GM19043 (cell line): ENCODE measurements at regions not wholly inside any gene's neighbourhood (a gene's known extent, or its start where the extent isn't known, plus 50 kb on each side); places are given as distances from the start of the nearest gene placed in this dataset.
"Not testable (repeated sequence)": the region's sequence is repeated elsewhere in the genome, so short reads cannot be mapped to it uniquely, and the experiment has no call there.

ENCODE experiments used
- ATAC-seq: cut with Tn5 transposase; IDR thresholded peaks from one replicate; pipeline ENCODE4 v1.9.1; 2021; ENCODE audit warnings: low read depth; ENCODE audit not compliant: unreplicated experiment

- no peak for ATAC-seq
These were observed 63.1 kb downstream of the MTNR1B start for GRCh38 chr11:93032580-93032979.

DNA sequence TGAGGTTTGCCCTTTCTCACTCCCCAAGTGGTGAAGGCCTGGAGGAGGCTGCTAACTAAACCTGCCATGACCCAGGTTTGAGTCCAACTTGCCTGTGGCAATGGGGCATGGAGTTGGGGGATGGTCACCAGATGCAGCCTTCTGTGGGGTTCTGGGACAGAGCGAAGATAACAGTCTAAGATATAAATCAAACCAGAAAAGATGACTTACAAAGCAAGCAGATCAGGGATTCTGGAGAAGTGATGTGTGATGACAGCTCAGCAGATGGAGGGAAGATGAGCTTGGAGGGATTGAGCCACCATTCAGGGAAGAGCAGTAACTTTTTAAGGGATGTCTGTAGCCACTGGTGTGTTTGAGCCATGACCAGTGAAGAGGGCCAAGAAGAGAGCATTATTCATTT lies 63.6 kb downstream of the MTNR1B start:
- ATAC-seq = no peak

DNA sequence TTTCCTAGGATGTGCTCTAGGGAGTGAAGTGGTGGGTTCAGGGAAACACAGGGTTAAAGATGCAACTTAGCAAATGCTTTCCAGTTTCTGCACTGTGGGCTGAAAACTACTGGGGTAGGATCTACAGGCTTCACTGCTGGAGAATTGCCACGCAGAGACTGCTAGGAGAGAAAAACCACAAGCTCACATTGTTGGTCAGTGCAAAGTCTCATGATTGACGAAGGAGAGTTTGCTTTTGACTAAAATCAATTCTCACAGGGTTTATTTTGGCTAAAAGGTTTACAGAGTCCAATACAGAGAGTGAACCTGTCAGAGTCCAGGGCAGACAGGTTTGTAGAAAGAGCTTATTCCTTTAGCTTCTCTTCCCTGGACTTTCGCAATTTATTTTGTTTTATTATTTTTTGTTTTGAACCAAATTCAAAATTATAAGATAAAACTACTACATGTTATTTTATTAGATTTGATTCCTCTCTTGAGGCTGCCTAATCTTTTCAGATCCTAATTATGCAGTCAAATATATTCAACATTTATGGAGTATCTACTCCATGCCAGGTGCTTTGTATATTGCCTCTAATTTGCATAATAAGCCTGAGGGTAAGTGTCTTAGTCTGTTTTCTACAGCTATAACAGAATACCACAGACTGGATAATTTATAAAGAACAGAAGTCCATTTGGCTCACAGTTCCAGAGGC lies 64.7 kb downstream of the MTNR1B start:
- no peak for ATAC-seq

- no peak for ATAC-seq
These were observed 65.2 kb downstream of the MTNR1B start for GRCh38 chr11:93034723-93035039.

- no peak for ATAC-seq
These were observed 69.1 kb downstream of the MTNR1B start for GRCh38 chr11:93038521-93038920.

DNA sequence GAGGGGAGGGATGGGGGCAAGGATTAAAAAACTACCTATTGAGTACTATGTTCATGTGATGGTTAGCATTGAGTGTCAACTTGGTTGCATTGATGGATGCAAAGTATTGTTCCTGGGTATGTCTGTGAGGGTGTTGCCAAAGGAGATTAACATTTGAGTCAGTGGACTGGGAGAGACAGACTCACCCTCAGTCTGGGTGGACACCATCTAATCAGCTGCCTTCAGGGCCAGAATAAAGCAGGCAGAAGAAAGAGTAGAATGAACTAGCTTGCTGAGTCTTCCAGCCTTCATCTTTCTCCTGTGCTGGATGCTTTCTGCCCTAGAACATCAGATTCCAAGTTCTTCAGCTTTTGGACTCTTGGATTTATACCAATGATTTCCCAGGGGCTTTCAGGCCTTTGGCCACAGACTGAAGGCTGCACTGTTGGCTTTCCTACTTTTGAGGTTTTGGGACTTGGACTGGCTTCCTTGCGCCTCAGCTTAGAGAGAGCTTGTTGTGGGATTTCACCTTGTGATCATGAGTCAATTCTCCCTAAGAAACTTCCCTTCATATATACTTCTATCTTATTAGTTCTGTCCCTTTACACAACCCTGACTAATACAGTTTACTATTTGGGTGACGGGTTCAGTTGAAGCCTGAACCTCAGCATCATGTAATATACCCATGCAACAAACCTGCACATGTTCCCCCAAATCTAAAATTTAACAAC lies 70.2 kb downstream of the MTNR1B start:
- ATAC-seq = no peak

DNA sequence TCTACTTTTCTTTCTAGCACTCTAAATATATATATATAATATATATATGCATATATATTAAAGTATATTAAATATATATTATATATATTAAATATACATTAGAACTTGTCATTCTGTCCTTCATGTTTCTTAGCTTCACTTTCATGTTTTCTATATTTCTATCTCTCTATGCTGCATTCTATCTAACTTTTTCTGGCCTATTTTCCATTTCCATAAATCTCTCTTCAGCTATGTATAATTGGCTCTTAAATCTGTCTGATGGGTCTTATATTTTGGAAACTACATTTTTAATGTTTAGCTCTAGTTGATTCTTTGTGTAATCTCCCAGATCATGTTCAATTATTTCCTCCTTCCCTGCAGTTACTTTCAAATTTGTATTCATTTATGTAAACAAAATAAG lies 72.2 kb downstream of the MTNR1B start:
- ATAC-seq = no peak

- ATAC-seq = not testable (repeated sequence)
These were observed 73.7 kb downstream of the MTNR1B start for GRCh38 chr11:93043186-93043585.

DNA sequence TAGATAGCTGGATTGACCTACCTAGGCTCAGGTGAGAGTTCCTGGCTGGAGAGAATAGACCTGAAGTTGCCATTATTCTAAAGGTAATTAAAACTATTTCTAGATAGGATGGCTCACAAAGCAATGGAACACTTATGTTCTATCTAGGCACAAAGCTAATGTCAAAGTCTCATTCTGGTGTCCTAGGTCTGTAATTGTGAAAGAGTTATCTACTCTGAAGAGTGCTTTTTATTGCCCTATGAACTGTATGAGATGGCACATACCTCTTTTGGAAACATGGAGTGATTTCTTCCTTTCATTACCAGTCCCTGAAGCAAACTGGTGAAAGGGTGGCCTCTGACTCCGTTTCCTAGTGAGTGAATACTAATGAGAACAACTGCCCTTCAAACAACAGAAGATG lies 80.3 kb downstream of the MTNR1B start:
- ATAC-seq = no peak

DNA sequence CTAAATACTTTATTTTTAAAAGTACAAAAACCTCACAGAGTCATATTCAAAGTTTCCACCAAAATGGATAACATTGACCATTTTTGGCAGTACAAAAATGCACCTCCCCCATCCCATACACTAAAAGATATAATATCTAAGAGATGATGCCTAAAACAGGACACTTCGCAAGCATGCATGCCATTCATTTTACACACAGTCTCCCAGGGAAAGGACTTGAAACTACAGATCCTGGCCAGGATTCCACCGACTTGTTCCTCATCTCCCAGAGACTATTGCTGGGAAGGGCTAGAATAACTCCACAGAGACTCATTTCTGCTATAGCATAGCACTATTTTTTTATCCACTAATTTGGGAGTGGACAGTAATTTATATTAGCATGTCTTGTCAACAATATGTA lies 81.7 kb downstream of the MTNR1B start:
- no peak for ATAC-seq

DNA sequence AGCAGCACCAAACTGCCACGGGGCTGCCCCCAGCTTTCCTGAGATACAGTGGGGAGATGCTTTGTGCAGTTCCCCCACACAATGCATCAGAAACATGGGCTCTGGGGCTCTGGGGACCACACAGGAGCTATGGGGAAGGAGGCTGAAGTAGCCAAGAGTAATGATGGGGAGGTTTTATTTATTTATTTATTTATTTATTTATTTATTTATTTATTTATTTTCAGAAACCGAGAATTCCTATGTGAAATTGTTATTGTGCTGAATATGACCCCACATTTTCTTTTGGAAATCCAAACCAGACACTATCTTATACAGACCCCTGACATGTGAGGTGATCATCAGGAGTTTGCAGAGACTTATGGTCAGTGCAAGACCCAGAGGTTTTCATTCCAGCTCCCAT lies 84.4 kb downstream of the MTNR1B start:
- ATAC-seq = no peak

- ATAC-seq = no peak
These were observed 84.8 kb downstream of the MTNR1B start for GRCh38 chr11:93054279-93054678.

GRCh38 chr11:93054881-93055280 lies 85.4 kb downstream of the MTNR1B start:
- no peak for ATAC-seq

- ATAC-seq = no peak
These were observed 89.9 kb downstream of the MTNR1B start for GRCh38 chr11:93059117-93059957.

GRCh38 chr11:93063086-93063485 lies 93.6 kb downstream of the MTNR1B start:
- no peak for ATAC-seq

- not testable (repeated sequence) for ATAC-seq
These were observed 95.7 kb downstream of the MTNR1B start for GRCh38 chr11:93065074-93065674.

DNA sequence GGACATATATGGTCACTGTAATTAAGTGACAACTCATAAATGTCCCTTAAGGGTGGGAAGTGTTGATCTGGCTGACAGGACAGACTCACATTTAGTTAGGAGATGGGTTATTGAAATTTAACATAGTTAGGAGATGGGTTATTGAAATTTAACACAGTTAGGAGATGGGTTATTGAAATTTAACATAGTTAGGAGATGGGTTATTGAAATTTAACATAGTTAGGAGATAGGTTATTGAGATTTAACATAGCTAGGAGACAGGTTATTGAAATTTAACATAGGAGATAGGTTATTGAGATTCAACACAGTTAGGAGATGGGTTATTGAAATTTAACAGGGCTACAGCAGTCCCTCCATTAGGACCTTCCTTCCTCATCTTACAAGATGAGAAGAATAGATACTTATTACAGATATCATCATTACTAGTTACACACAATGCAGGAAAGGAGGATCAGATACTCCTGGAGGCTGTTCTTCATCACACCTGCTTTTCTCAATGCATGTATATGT lies 98.5 kb downstream of the MTNR1B start:
- no peak for ATAC-seq

- no peak for ATAC-seq
These were observed 102.9 kb downstream of the MTNR1B start for GRCh38 chr11:93072229-93072914.

DNA sequence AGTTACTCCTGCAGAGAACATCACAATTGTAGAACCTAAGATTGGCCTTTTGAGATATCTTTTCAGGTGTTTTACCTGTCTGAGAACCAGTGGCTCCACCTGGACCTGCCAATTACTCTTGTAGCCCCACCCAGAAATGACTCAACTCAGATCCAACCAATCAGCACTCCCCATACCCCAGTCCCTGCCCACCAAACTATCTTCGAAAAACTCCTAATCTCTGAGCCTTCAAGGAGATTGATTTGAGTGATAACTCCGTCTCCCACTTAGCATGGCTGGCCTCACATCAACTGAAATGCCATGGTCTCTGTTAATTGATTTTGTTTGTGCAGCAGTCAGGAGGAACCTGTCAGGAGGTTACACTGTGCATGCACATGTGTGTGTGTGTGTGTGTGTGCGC lies 103.6 kb downstream of the MTNR1B start:
- ATAC-seq = no peak

DNA sequence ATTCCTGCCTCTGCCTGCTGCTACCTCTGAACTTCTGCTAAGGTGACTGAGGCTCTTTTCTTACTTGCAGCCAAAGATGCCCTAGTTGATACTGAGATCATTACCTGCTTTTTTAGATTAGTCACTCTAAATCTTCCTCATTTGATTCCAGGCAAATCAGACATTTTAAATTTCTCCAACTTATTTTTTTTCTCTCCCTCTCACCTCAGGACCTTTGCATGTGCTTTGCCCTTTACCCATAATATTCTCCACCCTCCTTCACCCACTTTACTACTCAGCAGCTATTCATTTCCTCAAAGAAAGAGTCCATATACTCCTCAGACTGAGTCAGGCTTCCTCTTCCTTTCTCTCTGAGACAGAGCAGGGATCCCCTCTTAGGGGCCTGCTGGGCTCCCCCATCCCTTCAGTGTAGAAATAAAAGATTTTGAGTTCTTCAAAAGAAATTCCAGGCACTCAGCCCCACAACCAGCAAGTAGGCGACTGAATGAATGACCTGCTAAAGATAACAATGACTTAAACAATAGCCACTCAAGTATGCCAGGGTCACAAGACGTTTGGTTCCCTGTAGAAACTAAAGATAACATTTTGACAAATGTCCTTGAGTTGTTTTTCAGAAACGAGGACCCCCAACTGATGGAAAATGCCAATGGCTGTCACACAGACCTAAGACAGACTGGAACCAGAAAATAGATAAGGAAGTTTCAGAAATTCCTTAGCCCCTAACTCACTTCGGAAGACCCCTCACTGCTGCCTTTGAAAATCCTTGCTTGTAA lies 104.2 kb downstream of the MTNR1B start:
- no peak for ATAC-seq
